GM21737 (cell line): ENCODE measurements at regions not wholly inside any gene's neighbourhood (a gene's known extent, or its start where the extent isn't known, plus 50 kb on each side); places are given as distances from the start of the nearest gene placed in this dataset.

ENCODE experiments used
- ATAC-seq: cut with Tn5 transposase; IDR thresholded peaks from one replicate; pipeline ENCODE4 v1.9.1; 2021; ENCODE audit warnings: mild to moderate bottlenecking, moderate library complexity; ENCODE audit not compliant: unreplicated experiment

DNA sequence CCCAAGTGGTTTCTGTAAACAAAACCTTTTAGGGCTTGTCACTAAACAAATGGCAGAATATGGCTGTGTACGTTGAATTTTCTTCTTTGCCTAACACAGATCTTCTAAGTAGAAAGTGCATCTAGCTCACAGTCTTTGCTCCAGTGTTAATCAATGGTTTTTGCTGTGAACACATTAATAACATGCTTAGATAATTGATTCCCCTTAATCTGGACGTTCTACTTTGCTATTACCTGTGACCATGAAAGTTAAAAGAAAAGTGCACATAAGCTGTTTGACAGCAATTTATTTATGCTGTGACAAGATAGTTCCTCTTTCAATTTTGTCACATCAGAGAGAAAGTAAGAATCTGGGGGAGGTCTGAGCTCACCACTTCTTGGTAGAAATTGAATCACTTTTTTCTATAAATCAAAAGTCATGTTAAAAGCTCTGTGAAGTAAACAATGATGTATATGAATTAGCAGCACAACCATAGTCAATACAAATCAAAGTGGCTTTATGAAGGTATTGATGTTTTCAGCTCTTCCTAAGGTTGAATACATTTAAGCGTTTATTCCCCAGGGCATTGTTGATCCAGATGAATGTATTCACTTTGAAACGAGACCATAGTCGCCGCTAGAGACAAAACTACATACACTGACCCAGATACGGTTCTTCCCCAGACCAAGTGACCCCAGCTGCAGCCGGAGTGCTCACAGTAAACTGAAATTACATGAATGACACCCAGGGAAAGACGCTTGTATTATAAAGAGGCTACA lies 174.6 kb upstream of the ZNF608 start:
- peak; percentile 84 for ATAC-seq

DNA sequence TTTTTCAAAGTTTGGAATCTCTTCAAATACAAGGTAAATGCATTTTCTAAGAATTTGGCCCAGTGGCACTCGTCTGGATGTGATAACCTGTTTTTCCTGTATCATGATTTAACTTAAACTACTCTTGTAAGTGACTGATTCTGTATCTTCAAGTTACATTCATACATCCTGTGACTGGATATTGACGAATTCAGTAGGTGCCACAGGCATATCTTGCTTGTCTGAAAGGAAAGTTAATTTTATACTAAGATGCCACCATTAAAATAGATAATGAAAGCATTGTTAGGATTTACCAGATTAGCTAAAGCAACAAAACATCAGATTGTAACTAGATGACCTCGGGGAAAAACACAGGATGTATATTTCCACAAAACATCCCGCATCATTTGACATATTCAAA lies 175.3 kb upstream of the ZNF608 start:
- ATAC-seq: peak; percentile 32

DNA sequence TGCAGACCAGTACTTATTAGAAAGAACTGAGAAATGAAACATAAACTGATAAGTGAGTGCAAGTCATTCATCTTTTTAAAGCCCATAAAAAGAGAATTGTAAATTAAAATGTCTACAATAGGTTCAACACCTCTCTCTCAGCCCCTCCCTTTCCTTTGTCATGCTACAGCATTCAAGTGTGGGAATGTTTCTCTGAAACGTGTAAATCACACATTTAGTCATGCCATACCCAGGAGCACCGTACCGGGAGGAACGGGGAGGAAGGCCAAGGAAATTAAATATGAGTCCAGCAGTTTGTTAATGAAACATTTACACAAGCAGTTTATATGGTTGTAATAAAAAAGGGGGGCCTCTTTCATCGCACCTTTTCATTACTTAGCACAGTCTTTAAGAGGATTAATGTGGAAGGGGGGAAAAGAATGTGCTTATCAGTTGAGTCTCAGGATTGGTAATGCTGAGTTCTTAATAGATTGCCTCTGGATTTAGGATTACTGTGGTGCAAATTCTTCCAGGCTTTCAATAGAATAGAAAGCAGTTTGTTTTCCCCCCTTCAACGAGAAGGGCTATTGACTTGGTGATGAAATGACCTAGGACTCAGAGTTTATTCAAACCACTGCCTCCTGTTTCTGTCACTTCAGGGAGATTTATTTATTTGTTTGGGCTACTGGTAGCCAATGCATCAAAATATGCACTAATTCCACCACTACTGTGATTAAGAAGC lies 176.0 kb upstream of the ZNF608 start:
- no peak for ATAC-seq

DNA sequence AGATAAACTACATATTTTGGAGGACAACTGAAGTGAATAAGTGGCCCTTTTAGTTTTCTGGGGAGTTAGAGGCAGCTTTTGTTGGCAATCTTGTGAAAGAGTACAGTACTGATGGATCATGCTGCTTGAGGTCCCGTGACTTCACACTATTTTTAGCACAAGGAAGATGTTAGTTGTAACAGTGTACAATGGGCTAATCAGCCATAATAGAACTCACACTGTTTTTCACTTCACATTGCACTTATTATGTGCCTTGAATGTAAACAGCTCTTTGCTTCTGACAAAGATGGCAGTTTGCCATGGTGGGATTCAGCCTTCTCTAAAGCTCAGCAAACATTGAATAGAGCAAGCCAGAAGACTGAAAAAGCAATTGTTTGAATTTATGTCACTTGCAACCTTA lies 176.7 kb upstream of the ZNF608 start:
- no peak for ATAC-seq

DNA sequence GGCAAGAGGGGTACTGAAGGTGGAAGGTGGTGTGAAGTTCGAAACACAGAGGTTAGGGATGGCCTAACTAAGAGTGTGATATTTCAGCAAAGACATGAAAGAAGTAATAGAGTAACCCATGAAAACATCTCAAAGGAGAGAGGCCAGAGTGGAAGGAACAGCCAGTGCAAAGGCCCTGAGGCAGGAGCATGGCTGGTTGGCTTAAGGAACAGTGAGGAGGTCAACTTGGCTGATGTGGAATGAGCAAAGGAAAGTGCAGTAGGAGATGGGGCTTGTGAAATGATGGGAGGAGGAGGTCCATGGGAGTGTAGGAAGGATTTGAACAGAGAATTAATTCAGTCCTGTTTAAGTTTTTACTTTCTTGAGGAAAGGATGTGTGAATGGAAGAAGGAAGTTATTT lies 178.3 kb upstream of the ZNF608 start:
- ATAC-seq: no peak

DNA sequence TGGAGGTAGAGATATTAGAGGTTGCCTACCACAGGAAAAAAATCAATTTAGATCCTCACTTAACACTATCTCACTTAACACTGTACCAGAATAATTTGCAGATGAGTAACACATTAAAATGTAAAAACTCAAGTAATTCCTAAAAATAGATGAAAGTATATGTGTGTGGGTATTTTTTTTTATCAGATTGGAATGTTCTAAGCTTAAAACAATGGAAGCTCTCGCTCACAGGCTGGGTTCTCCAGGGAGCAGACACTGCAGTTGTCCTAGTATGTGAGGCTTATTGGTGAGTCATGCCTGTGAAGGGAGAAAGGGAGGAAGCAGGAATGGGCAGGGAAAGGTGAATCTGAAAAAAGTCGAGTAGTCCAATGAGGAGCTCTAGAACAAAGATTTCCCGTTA lies 181.3 kb upstream of the ZNF608 start:
- no peak for ATAC-seq

DNA sequence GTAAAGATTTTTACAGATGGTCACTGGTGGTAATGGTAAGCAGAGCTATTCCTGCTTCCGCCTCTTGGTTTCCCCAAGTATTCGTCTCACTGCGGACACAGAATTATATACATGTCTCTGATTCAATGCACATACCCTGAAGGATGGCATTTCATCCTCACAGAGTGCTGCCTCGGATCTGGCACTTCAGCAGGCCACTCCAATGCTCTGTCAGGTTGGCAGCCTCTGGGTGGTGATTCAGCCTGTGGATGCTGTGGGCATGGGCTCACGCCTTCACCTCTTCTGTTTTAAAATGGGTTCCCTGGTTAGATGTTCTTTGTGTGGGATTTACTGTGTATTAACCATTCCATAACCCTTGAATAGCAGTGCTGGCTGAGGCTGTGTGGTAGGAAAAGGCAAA lies 182.6 kb upstream of the ZNF608 start:
- ATAC-seq: no peak

DNA sequence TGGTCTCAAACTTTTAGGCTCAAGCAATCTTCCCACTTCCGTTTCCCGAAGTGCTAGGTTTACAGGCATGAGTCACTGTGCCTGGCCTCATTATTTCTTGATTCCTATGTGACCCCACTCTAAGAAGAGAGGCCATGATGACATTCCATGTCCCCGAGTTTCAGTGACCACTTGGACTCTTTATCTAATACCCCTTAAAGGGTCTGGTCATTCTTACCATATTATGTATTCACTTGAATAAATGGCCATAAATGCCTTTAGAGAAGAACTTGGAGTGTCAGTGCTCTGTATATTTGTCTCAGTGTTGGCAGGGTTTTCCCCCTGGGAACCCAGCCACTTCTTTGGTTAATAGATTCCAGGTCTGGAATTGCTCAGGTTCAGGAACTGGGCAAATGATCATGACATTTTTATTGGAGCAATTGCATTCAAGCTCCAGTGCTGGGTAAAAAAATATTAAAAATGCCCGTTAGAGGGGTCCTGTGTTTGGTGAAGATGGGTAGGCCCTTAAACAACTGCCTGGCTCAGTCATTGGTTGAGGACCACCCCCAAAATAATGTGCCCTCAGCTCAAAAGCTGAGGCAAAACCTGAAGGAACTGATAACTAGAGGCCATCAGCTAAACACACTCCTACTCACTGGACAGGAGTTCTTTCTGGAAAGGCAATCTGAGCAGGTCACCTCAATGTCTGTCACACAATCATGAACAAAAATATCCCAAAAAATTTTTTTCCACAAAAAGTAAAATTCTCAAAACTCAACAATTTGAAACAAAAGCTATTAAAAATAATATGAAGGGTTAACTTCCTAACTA lies 186.6 kb upstream of the ZNF608 start:
- ATAC-seq: no peak

DNA sequence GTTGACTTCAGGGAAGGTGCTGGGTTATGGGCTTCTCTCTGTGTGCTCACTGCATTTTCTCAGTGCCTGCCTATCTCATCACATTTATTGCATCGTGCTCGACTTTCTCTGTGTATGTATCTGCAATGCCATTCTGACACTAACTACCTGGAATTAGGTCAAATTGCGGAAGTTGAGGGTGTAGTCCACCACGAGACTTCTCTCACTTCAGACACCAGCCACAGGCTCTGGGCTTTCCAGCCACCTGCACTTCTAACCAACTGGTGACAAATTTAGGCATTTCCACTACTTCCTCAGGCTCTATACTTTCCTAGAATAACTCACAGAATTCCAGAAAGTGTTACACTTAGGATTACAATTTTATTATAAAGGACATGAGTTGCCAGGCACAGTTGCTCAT lies 188.6 kb upstream of the ZNF608 start:
- ATAC-seq: peak; percentile 70

DNA sequence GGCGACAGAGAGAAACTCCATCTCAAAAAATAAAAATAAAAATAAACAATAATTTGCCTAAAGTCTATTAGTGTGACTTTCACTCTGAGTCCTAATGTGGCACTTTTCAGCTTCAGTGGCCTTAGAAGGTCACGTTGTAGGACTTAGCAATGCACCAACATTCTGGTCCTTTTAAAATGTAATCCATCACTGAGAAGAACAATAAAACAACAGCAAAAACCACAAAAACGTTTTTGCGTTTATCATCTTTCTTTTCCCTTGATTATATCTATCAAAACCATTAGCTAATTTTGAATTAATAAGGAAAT lies 190.1 kb upstream of the ZNF608 start:
- ATAC-seq: peak; percentile 44

DNA sequence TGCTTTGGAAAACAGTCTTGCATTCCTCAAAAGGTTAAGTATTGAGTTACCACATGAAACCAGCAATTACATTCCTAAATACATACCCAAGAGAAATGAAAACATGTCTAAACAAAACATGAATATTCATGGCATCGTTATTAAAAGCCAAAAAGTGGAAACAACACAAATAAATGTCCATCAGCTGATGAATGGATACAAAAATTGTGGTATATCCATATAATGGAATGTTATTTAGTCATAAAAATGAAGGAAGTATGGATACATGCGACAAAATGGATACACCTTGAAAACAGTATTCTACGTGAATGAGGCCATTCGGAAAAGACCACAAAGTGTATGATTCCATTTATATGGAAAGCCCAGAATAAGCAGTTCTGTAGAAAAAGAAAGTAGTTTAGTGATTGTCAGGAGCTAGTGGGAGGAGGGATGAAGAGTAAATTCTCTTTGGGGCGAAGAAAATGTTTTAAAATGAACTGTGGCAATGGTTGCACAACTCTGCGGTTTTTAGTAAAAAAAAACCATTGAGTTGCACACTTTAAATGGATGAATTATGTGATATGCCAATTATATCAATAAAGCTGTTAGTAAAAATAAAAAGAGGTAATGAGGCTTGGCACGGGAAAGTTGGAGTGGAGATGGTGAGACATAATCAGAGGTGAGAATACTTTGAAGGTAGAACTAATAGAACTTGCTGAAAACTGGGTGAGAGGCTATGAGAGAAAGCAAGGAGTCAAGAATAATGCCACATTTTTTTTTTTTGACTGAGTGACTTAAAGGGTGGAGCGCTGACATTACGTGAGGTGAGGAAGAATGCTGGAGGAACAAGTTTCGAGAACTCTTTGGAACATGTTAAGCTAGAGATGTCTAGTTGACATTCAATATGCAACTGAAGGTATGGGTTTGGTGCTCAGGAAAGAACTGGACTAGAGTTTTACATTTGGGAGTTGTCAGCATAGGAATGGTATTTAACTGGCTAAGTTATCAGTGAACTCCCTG lies 194.9 kb upstream of the ZNF608 start:
- no peak for ATAC-seq

DNA sequence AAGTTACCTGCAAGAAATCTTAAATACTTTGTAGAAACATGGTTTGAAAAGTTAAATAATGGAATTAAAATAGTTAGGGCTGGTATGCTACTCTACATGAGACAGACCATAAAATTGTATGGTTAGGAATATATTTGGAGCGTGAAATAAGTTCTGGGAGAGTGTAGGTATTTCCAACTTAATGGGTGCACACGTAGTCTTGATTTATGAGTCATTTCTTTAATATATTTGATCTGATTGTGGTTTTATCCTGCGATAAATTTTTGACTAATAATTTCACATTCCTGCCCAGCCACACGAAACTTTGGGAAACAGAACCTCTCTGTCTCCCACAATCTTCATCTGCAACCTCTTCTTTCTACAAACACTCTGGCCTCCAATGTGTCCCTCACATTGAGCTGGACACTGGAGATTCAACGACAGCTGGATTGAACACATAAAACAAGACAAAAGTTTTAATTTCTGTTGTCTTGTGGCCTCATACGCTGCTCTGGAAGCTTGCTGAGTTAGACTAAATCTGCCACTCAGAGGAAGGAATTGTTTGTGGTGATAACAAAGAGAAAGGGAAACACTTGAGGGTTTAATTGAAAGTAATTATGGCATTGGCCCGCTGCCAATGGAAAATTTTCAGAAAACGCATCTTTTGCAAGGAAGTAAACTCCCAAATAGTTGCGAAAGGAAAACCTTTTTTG lies 201.8 kb upstream of the ZNF608 start:
- no peak for ATAC-seq

DNA sequence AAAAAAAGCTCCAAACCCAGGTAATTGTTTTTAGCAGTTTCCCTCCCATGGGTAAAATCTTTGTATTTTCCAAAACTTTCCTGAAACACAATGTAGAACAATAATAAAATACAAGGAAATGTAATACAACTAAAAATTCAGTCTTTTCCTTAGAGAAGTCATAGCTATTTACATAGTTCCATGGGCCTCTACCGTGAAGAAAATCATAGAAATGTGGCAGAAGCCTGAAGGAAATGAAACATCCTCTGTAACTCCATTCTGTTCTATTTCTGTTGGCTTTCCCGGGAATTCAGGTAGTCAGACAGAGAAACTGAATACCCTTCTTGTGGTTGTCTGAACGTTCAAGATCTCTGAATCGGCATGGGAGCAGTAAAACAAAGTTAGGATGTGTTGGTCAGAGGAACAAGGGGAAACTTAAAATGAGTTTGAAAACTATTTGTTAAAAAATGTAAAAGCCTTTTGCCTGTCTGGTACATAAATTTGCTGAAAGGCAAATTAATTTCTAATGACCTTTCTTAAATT lies 202.4 kb upstream of the ZNF608 start:
- ATAC-seq: no peak

DNA sequence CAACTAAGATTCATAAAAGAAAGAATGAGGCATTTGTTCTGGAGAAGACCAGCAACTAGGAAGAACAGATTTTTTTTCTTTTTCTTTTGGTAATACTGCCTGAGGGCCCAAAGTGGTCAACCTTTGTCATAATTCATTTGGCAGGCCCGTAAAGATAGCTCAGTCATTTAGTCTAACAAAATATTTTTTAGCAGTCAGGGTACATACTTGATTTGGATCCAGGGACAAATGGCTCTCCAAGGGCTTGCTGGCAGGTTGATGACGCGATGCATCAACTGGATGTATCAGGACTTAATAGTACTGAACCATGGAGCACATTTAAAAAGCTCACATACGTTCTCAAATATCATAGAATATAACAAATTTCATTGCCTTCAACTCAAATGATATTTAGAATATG lies 203.4 kb upstream of the ZNF608 start:
- ATAC-seq: no peak

DNA sequence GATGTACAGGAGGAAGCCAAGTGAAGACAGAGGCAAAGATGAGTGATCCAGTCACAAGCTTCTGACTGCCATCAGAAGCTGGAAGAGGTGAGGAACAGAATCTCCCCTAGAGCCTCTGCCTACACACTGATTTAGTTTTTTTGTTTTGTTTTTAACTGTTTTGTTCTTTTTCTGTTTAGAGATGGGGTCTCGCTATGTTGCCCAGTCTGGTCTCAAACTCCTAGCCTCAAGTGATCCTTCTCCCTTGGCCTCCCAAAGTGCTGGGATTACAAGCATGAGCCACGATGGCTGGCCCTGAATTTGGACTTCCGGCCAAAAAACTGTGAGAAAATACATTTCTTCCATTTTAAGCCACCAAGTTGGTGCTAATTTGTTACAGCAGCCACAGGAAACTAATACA lies 204.7 kb upstream of the ZNF608 start:
- ATAC-seq: no peak

DNA sequence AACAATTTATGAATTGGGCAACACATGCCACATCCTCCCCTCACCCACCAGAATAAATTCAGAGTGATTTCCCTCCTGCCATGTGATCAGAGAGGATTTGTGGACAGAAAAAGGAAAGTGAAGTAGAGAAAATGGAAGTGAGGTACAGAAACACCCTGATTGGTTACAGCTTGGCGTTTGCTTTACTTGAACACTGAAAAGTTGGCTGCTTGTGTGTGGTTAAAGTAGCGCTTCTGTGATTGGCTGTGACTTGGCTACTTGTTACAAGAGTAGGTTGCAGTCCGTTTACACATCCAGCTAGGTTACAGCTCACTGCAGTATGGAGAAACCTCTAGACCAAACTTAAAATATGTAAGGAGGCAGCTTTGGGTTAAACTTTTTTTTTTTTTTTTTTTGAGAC lies 205.2 kb upstream of the ZNF608 start:
- peak; percentile 42 for ATAC-seq

DNA sequence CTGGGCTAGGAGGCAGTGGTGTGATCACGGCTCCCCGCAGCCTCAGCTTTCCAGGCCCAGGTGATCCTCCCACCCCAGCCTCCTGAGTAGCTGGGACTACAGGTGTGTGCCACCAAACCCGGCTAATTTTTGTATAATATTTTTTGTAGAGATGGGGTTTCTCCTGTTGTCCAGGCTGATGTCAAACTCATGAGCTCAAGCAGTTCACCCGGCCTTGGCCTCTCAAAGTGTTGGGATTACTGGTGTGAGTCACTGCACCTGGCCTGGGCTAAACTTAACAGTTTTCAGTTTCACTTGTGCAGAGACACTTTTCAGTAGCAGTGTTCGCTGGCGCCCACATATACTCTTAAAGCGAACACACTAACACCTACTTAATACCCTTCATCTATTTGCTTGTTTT lies 205.6 kb upstream of the ZNF608 start:
- ATAC-seq: peak; percentile 97

DNA sequence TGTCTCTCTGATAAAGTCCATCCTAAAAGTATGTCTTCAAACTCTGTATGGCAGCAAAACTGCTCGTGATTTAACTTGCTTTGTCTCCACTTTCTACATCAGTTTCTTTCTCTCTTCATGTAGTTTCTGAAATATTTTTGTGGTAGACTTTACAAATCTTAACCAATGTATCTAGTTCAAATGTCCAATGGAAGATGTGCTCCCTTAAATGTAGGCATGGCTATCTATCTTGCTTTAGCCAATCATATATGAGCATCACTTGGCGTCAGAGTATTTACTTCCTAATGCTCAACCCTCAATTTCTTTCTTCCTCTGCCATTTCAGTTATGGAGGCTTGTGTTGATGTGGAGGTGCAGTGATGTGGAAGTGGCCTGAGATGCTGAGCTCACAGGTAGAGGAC lies 206.1 kb upstream of the ZNF608 start:
- ATAC-seq: peak; percentile 33

DNA sequence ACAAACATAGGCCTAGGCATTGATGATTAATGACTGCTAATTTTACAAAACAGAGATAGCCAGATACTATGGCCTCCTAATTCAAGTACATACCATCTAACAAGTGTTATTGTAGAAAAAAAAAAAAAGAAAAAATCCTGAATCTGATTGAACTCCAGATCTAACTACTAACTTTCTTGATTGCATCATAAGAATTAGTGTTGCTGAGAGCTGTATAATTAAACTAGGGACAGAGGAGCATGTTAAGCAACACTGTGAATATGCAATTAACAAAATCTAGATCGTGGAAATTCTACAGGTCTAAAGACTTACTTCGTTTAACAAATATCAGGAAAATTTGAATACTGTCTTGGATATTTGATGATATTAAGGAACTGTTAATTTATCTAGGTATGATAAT lies 208.3 kb upstream of the ZNF608 start:
- no peak for ATAC-seq

DNA sequence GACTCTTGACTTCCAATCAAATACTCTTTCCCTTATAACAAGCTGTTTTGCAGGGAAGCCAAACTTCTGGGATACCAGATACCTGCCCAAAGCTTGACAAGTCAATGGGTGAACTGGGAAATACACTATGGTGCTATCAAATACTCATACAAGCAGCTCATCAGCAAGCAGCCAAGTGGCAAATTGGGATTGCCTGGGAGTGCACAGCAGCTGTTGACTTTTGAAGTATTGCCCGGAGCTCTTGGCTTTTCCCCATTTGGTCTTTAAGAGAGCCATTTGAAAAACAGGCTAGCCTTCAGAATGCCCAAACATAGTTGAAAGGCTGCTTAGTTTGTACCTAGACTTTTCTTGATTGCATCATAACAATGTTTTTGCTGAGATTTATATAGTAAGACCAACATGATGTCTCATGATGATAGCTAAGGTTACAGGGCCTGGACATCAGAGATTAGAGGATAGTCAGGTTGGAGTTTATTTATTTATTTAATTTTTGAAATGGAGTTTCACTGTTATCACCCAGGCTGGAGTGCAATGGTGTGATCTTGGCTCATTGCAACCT lies 210.1 kb upstream of the ZNF608 start:
- no peak for ATAC-seq
